ENCODE measurements at regions not wholly inside any gene's neighbourhood (a gene's known extent, or its start where the extent isn't known, plus 50 kb on each side); places are given as distances from the start of the nearest gene placed in this dataset.

GRCh38 chr4:122542411-122543236 is 78.2 kb downstream of the IL21 start:
- CTCF ChIA-PET, result no interaction called here

GRCh38 chr4:122541996-122542395 is 78.9 kb downstream of the IL21 start:
- no peak for TF ChIP-seq CTCF (IDR thresholded peaks at IDR 0.05; ENCODE audit: low read depth, low read length)
- Histone ChIP-seq H3K27ac (ENCODE audit: low read depth, low read length) (no peak overlapping the region), H3K27me3 (ENCODE audit: control insufficient read depth, insufficient read depth, low read length) (no peaks in the 10 kb centered on the region), H3K4me3 (ENCODE audit: low read depth, low read length) (no peak overlapping the region), H3K9me3 (ENCODE audit: control insufficient read depth, insufficient read depth, low read length) (peaks cover 7% of the 10 kb centered on the region)
- DNase-seq (ENCODE audit: low read depth, low spot score), result no peak
- ChIA-PET POLR2A (no interaction called here), CTCF (no interaction called here)

More at GRCh38 chr4:122542411-122543236, 78.2 kb downstream of the IL21 start:
- DNase-seq (ENCODE audit: low read depth, low spot score), result peak; percentile 7
- Histone ChIP-seq H3K27me3 (ENCODE audit: control insufficient read depth, insufficient read depth, low read length) (no peaks in the 10 kb centered on the region), H3K4me3 (ENCODE audit: low read depth, low read length) (no peak overlapping the region), H3K9me3 (ENCODE audit: control insufficient read depth, insufficient read depth, low read length) (peaks cover 7% of the 10 kb centered on the region), H3K27ac (ENCODE audit: low read depth, low read length) (no peak overlapping the region)
- no peak for TF ChIP-seq CTCF (IDR thresholded peaks at IDR 0.05; ENCODE audit: low read depth, low read length)
- POLR2A ChIA-PET, result no interaction called here

GRCh38 chr4:122540838-122541237 is 80.0 kb downstream of the IL21 start:
- ChIA-PET CTCF (no interaction called here), POLR2A (no interaction called here)
- no peak for DNase-seq (ENCODE audit: low read depth, low spot score)
- Histone ChIP-seq H3K4me3 (ENCODE audit: low read depth, low read length) (no peak overlapping the region), H3K9me3 (ENCODE audit: control insufficient read depth, insufficient read depth, low read length) (peaks cover 7% of the 10 kb centered on the region), H3K27me3 (ENCODE audit: control insufficient read depth, insufficient read depth, low read length) (no peaks in the 10 kb centered on the region), H3K27ac (ENCODE audit: low read depth, low read length) (no peak overlapping the region)
- TF ChIP-seq CTCF (IDR thresholded peaks at IDR 0.05; ENCODE audit: low read depth, low read length), result no peak

- H3K27ac ChIP-seq (ENCODE audit: low read depth, low read length), result no peak overlapping the region
- POLR2A ChIA-PET, result no interaction called here
- H3K9me3 ChIP-seq (ENCODE audit: control insufficient read depth, insufficient read depth, low read length), result peaks cover 7% of the 10 kb centered on the region
- H3K4me3 ChIP-seq (ENCODE audit: low read depth, low read length), result no peak overlapping the region
- no peaks in the 10 kb centered on the region for H3K27me3 ChIP-seq (ENCODE audit: control insufficient read depth, insufficient read depth, low read length)
- no peak for TF ChIP-seq CTCF (IDR thresholded peaks at IDR 0.05; ENCODE audit: low read depth, low read length)
- DNase-seq (ENCODE audit: low read depth, low spot score), result no peak
- CTCF ChIA-PET, result no interaction called here
Observed at GRCh38 chr4:122539861-122540465, 80.9 kb downstream of the IL21 start.

GRCh38 chr4:122537388-122538135 is 81.0 kb upstream of the IL2 start:
- H3K4me3 ChIP-seq (ENCODE audit: low read depth, low read length), result no peak overlapping the region
- H3K9me3 ChIP-seq (ENCODE audit: control insufficient read depth, insufficient read depth, low read length), result peaks cover 7% of the 10 kb centered on the region
- no peak for DNase-seq (ENCODE audit: low read depth, low spot score)
- H3K27me3 ChIP-seq (ENCODE audit: control insufficient read depth, insufficient read depth, low read length), result no peaks in the 10 kb centered on the region
- no peak for TF ChIP-seq CTCF (IDR thresholded peaks at IDR 0.05; ENCODE audit: low read depth, low read length)
- ChIA-PET POLR2A (no interaction called here), CTCF (no interaction called here)
- H3K27ac ChIP-seq (ENCODE audit: low read depth, low read length), result no peak overlapping the region

Data from AG04450 (cell line).